HepG2 (cell line): ENCODE measurements at regions not wholly inside any gene's neighbourhood (a gene's known extent, or its start where the extent isn't known, plus 50 kb on each side); places are given as distances from the start of the nearest gene placed in this dataset.

ENCODE experiments used
- REPIN1 ChIP-seq: sonication (generic); formaldehyde crosslinking; IDR thresholded peaks from 2 replicates; pipeline ENCODE4 v1.8.0; 2022; ENCODE audit warnings: missing genetic modification reagents, low read depth, mild to moderate bottlenecking, borderline replicate concordance
- SCMH1 ChIP-seq: sonication (generic); formaldehyde crosslinking; IDR thresholded peaks from 2 replicates; pipeline ENCODE4 v1.9.0; 2021; ENCODE audit warnings: missing genetic modification reagents, mild to moderate bottlenecking, borderline replicate concordance
- TARDBP ChIP-seq: sonication (generic); formaldehyde crosslinking; IDR thresholded peaks from 2 replicates; pipeline ENCODE4 v1.8.0; 2022; ENCODE audit warnings: mild to moderate bottlenecking, missing genetic modification reagents
- ZNF264 ChIP-seq: sonication (generic); formaldehyde crosslinking; IDR thresholded peaks from 2 replicates; pipeline ENCODE4 v1.4.0; 2020; ENCODE audit warnings: missing genetic modification reagents
- TF ChIP-seq, protein P1 (sequence below): sonication (generic); formaldehyde crosslinking; IDR thresholded peaks from 2 replicates; pipeline ENCODE4 v1.4.0; 2020; ENCODE audit warnings: missing genetic modification reagents
- TF ChIP-seq, protein P2 (sequence below): sonication (generic); formaldehyde crosslinking; IDR thresholded peaks from 2 replicates; pipeline ENCODE4 v1.9.0; 2021; ENCODE audit warnings: missing genetic modification reagents, borderline replicate concordance

DNA sequence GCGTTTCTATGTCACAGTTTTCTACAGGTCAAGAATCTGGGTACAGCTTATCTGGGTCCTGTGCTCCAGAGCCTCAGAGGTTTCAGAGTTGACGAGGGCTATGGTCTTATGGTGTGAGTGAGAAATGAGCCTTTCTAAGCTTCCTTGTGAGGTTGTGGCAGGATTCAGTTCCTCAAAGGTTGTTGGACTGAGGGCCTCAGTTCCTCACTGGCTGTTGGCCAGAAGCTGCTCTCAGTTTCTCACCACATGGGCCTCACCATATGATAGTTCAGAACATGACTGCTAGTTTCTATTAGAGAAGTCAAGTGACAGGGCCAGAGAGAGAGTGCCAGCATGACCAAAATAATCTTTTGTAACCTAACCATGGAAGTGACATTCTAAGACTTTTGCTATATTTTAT lies 96.1 kb downstream of the NUS1 start (continued):
- TF ChIP-seq, protein P1, sequence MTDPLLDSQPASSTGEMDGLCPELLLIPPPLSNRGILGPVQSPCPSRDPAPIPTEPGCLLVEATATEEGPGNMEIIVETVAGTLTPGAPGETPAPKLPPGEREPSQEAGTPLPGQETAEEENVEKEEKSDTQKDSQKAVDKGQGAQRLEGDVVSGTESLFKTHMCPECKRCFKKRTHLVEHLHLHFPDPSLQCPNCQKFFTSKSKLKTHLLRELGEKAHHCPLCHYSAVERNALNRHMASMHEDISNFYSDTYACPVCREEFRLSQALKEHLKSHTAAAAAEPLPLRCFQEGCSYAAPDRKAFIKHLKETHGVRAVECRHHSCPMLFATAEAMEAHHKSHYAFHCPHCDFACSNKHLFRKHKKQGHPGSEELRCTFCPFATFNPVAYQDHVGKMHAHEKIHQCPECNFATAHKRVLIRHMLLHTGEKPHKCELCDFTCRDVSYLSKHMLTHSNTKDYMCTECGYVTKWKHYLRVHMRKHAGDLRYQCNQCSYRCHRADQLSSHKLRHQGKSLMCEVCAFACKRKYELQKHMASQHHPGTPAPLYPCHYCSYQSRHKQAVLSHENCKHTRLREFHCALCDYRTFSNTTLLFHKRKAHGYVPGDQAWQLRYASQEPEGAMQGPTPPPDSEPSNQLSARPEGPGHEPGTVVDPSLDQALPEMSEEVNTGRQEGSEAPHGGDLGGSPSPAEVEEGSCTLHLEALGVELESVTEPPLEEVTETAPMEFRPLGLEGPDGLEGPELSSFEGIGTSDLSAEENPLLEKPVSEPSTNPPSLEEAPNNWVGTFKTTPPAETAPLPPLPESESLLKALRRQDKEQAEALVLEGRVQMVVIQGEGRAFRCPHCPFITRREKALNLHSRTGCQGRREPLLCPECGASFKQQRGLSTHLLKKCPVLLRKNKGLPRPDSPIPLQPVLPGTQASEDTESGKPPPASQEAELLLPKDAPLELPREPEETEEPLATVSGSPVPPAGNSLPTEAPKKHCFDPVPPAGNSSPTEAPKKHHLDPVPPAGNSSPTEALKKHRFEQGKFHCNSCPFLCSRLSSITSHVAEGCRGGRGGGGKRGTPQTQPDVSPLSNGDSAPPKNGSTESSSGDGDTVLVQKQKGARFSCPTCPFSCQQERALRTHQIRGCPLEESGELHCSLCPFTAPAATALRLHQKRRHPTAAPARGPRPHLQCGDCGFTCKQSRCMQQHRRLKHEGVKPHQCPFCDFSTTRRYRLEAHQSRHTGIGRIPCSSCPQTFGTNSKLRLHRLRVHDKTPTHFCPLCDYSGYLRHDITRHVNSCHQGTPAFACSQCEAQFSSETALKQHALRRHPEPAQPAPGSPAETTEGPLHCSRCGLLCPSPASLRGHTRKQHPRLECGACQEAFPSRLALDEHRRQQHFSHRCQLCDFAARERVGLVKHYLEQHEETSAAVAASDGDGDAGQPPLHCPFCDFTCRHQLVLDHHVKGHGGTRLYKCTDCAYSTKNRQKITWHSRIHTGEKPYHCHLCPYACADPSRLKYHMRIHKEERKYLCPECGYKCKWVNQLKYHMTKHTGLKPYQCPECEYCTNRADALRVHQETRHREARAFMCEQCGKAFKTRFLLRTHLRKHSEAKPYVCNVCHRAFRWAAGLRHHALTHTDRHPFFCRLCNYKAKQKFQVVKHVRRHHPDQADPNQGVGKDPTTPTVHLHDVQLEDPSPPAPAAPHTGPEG: no peak
- TF ChIP-seq ZNF264 (CRISPR knock-in tag) (no peak), TARDBP (CRISPR knock-in tag) (no peak), REPIN1 (CRISPR knock-in tag) (no peak), SCMH1 (no peak)
- TF ChIP-seq, protein P2, sequence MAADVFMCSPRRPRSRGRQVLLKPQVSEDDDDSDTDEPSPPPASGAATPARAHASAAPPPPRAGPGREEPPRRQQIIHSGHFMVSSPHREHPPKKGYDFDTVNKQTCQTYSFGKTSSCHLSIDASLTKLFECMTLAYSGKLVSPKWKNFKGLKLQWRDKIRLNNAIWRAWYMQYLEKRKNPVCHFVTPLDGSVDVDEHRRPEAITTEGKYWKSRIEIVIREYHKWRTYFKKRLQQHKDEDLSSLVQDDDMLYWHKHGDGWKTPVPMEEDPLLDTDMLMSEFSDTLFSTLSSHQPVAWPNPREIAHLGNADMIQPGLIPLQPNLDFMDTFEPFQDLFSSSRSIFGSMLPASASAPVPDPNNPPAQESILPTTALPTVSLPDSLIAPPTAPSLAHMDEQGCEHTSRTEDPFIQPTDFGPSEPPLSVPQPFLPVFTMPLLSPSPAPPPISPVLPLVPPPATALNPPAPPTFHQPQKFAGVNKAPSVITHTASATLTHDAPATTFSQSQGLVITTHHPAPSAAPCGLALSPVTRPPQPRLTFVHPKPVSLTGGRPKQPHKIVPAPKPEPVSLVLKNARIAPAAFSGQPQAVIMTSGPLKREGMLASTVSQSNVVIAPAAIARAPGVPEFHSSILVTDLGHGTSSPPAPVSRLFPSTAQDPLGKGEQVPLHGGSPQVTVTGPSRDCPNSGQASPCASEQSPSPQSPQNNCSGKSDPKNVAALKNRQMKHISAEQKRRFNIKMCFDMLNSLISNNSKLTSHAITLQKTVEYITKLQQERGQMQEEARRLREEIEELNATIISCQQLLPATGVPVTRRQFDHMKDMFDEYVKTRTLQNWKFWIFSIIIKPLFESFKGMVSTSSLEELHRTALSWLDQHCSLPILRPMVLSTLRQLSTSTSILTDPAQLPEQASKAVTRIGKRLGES (CRISPR knock-in tag): no peak
